A549 (cell line): ENCODE measurements at regions not wholly inside any gene's neighbourhood (a gene's known extent, or its start where the extent isn't known, plus 50 kb on each side); places are given as distances from the start of the nearest gene placed in this dataset.

Experiments used
- ATAC-seq, 2 experiments: fragments of 200-7000 bp in 1 of 2; fragments of >200 bp in 1 of 2; cut with Nextera tagmentation in 1 of 2; cut with Tn5 transposase in 1 of 2; 3 replicates each; pipeline versions ENCODE4 v1.8.0 to v1.9.1; 2018 to 2020; ENCODE audit warnings: mild to moderate bottlenecking in 1 of 2, moderate library complexity in 1 of 2
- CTCF ChIA-PET: fragments of 300-600 bp; sonication (Branson Sonifier 250); formaldehyde crosslinking; extraction: SDS; loops from one replicate; lab custom pipeline; 2021; ENCODE audit warnings: antibody characterized with exemption, inconsistent platforms; lab: Yijun Ruan, JAX
- POLR2A ChIA-PET: fragments of 350-600 bp; formaldehyde crosslinking; extraction: SDS; loops from one replicate; lab custom pipeline; 2021; ENCODE audit warnings: antibody characterized with exemption, inconsistent platforms; lab: Yijun Ruan, JAX
- DNase-seq, 2 experiments: peaks; one replicate each; pipeline versions ENCODE4 v3.0.0 to v3.0.0-alpha.2; 2011 to 2016; ENCODE audit warnings: low read depth in 1 of 2, low spot score in 1 of 2
- FAIRE-seq: peaks from 2 replicates; lab custom pipeline; 2011; peaks lifted over from hg19 to GRCh38; lab: Jason Lieb, UNC
- H3K27ac ChIP-seq, 2 experiments: fragments of >200 bp; sonication (Bioruptor Twin); formaldehyde crosslinking; 3 replicates each; pipeline ENCODE4 v1.5.1; 2016 to 2017
- H3K4me1 ChIP-seq: fragments of >200 bp; sonication (Bioruptor Twin); formaldehyde crosslinking; 3 replicates; pipeline ENCODE4 v1.6.1; 2016
- H3K4me2 ChIP-seq: fragments of >200 bp; sonication (Bioruptor Twin); formaldehyde crosslinking; 3 replicates; pipeline ENCODE4 v1.6.1; 2016
- H3K4me3 ChIP-seq: fragments of >200 bp; sonication (Bioruptor Twin); formaldehyde crosslinking; 3 replicates; pipeline ENCODE4 v1.5.1; 2016
- H3K9me3 ChIP-seq: fragments of >200 bp; sonication (Bioruptor Twin); formaldehyde crosslinking; 3 replicates; pipeline ENCODE4 v1.6.1; 2016
- BHLHE40 ChIP-seq: IDR thresholded peaks from 2 replicates; pipeline ENCODE4 v1.6.1; 2012; ENCODE audit warnings: low read depth, low read length, inconsistent platforms
- CBX2 ChIP-seq: fragments of 200-600 bp; sonication (generic); IDR thresholded peaks from 2 replicates; pipeline ENCODE4 v1.6.1; 2016; ENCODE audit warnings: low read depth, mild to moderate bottlenecking, borderline replicate concordance
- E2F6 ChIP-seq: IDR thresholded peaks from 2 replicates; pipeline ENCODE4 v1.6.1; 2012; ENCODE audit warnings: low read depth, borderline replicate concordance
- EHF ChIP-seq: fragments of 250-450 bp; sonication (Bioruptor Pico); IDR thresholded peaks from 2 replicates; pipeline ENCODE4 v1.5.0; 2020; ENCODE audit warnings: mild to moderate bottlenecking
- EHMT2 ChIP-seq: fragments of 200-600 bp; sonication (generic); IDR thresholded peaks from 2 replicates; pipeline ENCODE4 v1.6.1; 2016; ENCODE audit warnings: antibody characterized with exemption, low read depth, mild to moderate bottlenecking, moderate library complexity
- ESRRA ChIP-seq: fragments of 150-350 bp; IDR thresholded peaks from 2 replicates; pipeline ENCODE4 v1.6.1; 2014; ENCODE audit warnings: mild to moderate bottlenecking, low read length, borderline replicate concordance
- FOSL2 ChIP-seq, 2 experiments: fragments of 450-650 bp in 1 of 2; fragments of >200 bp in 1 of 2; sonication (Bioruptor Twin) in 1 of 2; formaldehyde crosslinking; IDR thresholded peaks; 2 replicates each; pipeline versions ENCODE4 v1.5.0 to v1.6.1; 2016 to 2020; ENCODE audit warnings: mild to moderate bottlenecking in 1 of 2, moderate library complexity in 1 of 2
- FOXS1 ChIP-seq: fragments of 250-450 bp; sonication (Bioruptor Pico); IDR thresholded peaks from 2 replicates; pipeline ENCODE4 v1.5.0; 2020; ENCODE audit warnings: mild to moderate bottlenecking, moderate library complexity
- GATA3 ChIP-seq: IDR thresholded peaks from 2 replicates; pipeline ENCODE4 v1.6.1; 2012; ENCODE audit warnings: borderline replicate concordance
- JUN ChIP-seq, 2 experiments: fragments of >200 bp; sonication (Bioruptor Twin); formaldehyde crosslinking; IDR thresholded peaks; 2 replicates in 1 of 2; 3 replicates in 1 of 2; pipeline ENCODE4 v1.6.1; 2016 to 2017
- MAFK ChIP-seq: fragments of 450-650 bp; IDR thresholded peaks from 2 replicates; pipeline ENCODE4 v1.6.1; 2014; ENCODE audit not compliant: partially characterized antibody
- NFE2L2 ChIP-seq: fragments of 150-350 bp; conservative IDR thresholded peaks from 2 replicates; pipeline ENCODE4 v1.6.1; 2014; ENCODE audit warnings: low read length
- NR3C1 ChIP-seq: fragments of >200 bp; sonication (Bioruptor Twin); formaldehyde crosslinking; IDR thresholded peaks from 3 replicates; pipeline ENCODE4 v1.6.1; 2017
- PBX3 ChIP-seq: IDR thresholded peaks from 2 replicates; pipeline ENCODE4 v1.6.1; 2012
- PHF8 ChIP-seq: fragments of 200-600 bp; sonication (generic); IDR thresholded peaks from 2 replicates; pipeline ENCODE4 v1.6.1; 2016; ENCODE audit warnings: low read depth, mild to moderate bottlenecking, antibody characterized with exemption, moderate library complexity, borderline replicate concordance
- RAD21 ChIP-seq, 2 experiments: fragments of >200 bp in 1 of 2; sonication (Bioruptor Twin) in 1 of 2; formaldehyde crosslinking in 1 of 2; IDR thresholded peaks in 1 of 2; conservative IDR thresholded peaks in 1 of 2; 2 replicates in 1 of 2; 3 replicates in 1 of 2; pipeline ENCODE4 v1.6.1; 2012 to 2018; ENCODE audit warnings: inconsistent platforms in 1 of 2
- RFX5 ChIP-seq: fragments of 450-650 bp; IDR thresholded peaks from 2 replicates; pipeline ENCODE4 v1.7.1; 2014; ENCODE audit warnings: antibody characterized with exemption, mild to moderate bottlenecking, moderate library complexity
- RNF2 ChIP-seq: fragments of 200-600 bp; sonication (generic); IDR thresholded peaks from 2 replicates; pipeline ENCODE4 v1.6.1; 2016; ENCODE audit warnings: low read depth, mild to moderate bottlenecking, antibody characterized with exemption, moderate library complexity, borderline replicate concordance
- SMC3 ChIP-seq: fragments of >200 bp; sonication (Bioruptor Twin); formaldehyde crosslinking; IDR thresholded peaks from 3 replicates; pipeline ENCODE4 v1.6.1; 2018; ENCODE audit warnings: inconsistent platforms
- TP53 ChIP-seq: fragments of 250-450 bp; sonication (Bioruptor Pico); IDR thresholded peaks from 2 replicates; pipeline ENCODE4 v1.5.0; 2021; ENCODE audit warnings: mild to moderate bottlenecking, moderate library complexity
- ZC3H11A ChIP-seq: fragments of 450-650 bp; IDR thresholded peaks from 2 replicates; pipeline ENCODE4 v1.6.1; 2014; ENCODE audit warnings: antibody characterized with exemption, mild to moderate bottlenecking
- ZFP36 ChIP-seq: fragments of 450-650 bp; IDR thresholded peaks from 2 replicates; pipeline ENCODE4 v1.6.1; 2014; ENCODE audit warnings: borderline replicate concordance; ENCODE audit not compliant: partially characterized antibody
- WGBS: methylation state at CpG from one replicate; pipeline ENCODE4 v1.1.6; 2017; ENCODE audit errors: missing lambda C conversion rate; 5-methylcytosine and 5-hydroxymethylcytosine counted together

GRCh38 chr4:119765469-119765868 lies 136.9 kb upstream of the PDE5A start:
- FAIRE-seq: no peak
- 0% methylated on average over 1 of the region's 1 CpG for WGBS
- CTCF ChIA-PET: interaction anchor here (1.8 kb wide), 1 partner anchor 137 kb away, joined by 9 read pairs; the partner anchor contains the start of gene PDE5A

DNA sequence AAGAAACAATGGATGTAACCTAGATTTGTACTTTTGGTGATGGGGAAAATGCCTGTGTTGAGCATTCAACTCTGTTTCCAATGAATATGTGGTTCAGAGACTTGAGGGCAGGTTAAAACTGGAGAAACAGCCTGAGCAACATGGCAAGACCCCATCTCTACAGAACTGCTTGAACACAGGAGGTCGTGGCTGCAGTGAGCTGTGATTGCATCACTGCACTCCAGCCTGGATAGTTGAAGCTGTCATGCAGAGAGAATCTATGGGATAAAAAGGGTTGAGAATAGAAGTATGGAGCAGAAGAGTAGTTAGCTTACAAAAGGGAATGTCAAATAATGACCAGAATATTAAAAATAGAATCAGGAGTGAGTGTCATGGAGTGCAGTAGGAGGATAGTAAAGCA lies 134.8 kb upstream of the PDE5A start:
- no peak overlapping the region for H3K4me3 ChIP-seq
- H3K4me1 ChIP-seq: no peaks in the 10 kb centered on the region
- ATAC-seq: no peak
- TF ChIP-seq CBX2: no peak
- TF ChIP-seq FOXS1 (CRISPR knock-in tag): no peak
- TF ChIP-seq NFE2L2: no peak
- no peak for TF ChIP-seq MAFK
- TF ChIP-seq PHF8: no peak
- no peak for TF ChIP-seq EHMT2
- no peak for TF ChIP-seq E2F6
- no peak for TF ChIP-seq RAD21 (conservative IDR thresholded peaks at IDR 0.05 in 1 of 2, IDR thresholded peaks at IDR 0.05 in 1 of 2)
- no peak for TF ChIP-seq ZC3H11A
- WGBS: 7% methylated on average over 1 of the region's 1 CpG
- ChIA-PET POLR2A (no interaction called here), CTCF (no interaction called here)
- no peak overlapping the region for H3K27ac ChIP-seq
- no peak for DNase-seq
- H3K9me3 ChIP-seq: no peaks in the 10 kb centered on the region
- no peak for FAIRE-seq
- no peak overlapping the region for H3K4me2 ChIP-seq

More at GRCh38 chr4:119765469-119765868, 136.9 kb upstream of the PDE5A start:
- TF ChIP-seq FOSL2 (IDR thresholded peaks at IDR 0.05) (no peak), FOSL2 (CRISPR knock-in tag; IDR thresholded peaks at IDR 0.05) (no peak), EHMT2 (no peak), ESRRA (no peak), JUN (IDR thresholded peaks at IDR 0.05) (no peak)
- POLR2A ChIA-PET: no interaction called here
- H3K4me1 ChIP-seq: no peaks in the 10 kb centered on the region
- DNase-seq (no peak), ATAC-seq (no peak)
- no peak overlapping the region for H3K4me3 ChIP-seq
- no peaks in the 10 kb centered on the region for H3K9me3 ChIP-seq
- H3K4me2 ChIP-seq: no peak overlapping the region
- no peak overlapping the region for H3K27ac ChIP-seq

DNA sequence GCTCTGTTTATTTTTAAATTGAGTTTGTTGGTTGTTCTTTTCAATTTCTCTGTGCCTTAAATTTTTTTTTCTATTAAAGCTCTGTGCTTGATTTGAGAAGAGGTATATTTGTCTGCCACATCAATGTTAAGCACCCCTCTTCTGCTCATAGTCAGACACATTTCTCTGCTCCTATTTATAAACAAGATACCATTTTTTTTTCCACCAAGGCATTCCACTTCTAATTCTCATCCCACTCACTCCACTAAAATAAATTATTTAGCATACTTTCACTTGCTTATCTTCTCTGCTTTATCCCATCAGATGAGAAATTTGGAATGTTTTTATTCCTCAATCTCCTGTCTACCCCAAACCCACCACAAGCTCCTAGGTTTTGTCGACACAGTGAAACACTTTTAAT lies 127.0 kb upstream of the PDE5A start:
- H3K4me3 ChIP-seq: no peak overlapping the region
- FAIRE-seq: no peak
- ChIA-PET CTCF (interaction anchor here (1.0 kb wide), 1 partner anchor 127 kb away, joined by 3 read pairs; the partner anchor contains the start of gene PDE5A), POLR2A (no interaction called here)
- 87% methylated on average over 1 of the region's 1 CpG for WGBS
- H3K27ac ChIP-seq: no peak overlapping the region
- no peaks in the 10 kb centered on the region for H3K9me3 ChIP-seq
- H3K4me2 ChIP-seq: no peak overlapping the region
- ATAC-seq: no peak
- DNase-seq: no peak
- TF ChIP-seq EHF (CRISPR knock-in tag): no peak
- no peak for TF ChIP-seq SMC3
- no peak for TF ChIP-seq RFX5
- no peak for TF ChIP-seq ZFP36
- no peak for TF ChIP-seq NR3C1
- no peak for TF ChIP-seq PBX3
- no peak for TF ChIP-seq TP53 (CRISPR knock-in tag)
- TF ChIP-seq GATA3: no peak
- TF ChIP-seq BHLHE40: no peak
- no peak for TF ChIP-seq CBX2
- TF ChIP-seq RNF2: no peak
- no peaks in the 10 kb centered on the region for H3K4me1 ChIP-seq
